ENCODE measurements at regions not wholly inside any gene's neighbourhood (a gene's known extent, or its start where the extent isn't known, plus 50 kb on each side); places are given as distances from the start of the nearest gene placed in this dataset.

DNA sequence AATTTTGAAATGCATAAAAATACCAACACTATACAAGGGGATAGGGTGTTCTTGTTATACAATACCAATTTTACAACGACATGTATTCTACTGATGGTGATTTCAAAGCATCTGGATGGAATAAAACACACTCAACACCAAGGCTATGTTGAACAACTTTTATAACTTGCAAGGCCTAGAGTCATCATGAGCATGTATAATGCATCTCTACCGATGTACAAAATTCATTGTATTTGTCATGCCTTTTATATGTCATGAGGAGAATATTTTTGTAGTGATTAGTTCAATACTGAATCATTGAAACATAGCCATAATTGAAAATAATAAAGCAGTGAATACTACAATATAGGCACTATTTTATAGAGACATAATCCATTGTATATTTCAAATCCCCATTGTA is 160.2 kb downstream of the ETV1 start:
- TF ChIP-seq YY1 (IDR thresholded peaks at IDR 0.05; ENCODE audit: insufficient read depth, insufficient read length) = no peak
- TF ChIP-seq ZNF274 (IDR thresholded peaks at IDR 0.05; ENCODE audit: low read depth, low read length) = no peak
- no peak for TF ChIP-seq SUZ12 (IDR thresholded peaks at IDR 0.05; ENCODE audit: extremely low read depth, insufficient read depth, insufficient read length)
